Activated T-helper 1 cell treated with anti-CD3 and anti-CD28 coated beads, Interleukin-12 subunit alpha, Interleukin-12 subunit beta, Interleukin-2, Interleukin-4 antibody, amounts not matched to agents 30 ng/mL and 10 ng/mL and 1 ng/mL, durations not matched to agents 14 hours and 24 hours and 36 hours (primary cell): ENCODE measurements at regions not wholly inside any gene's neighbourhood (a gene's known extent, or its start where the extent isn't known, plus 50 kb on each side); places are given as distances from the start of the nearest gene placed in this dataset.

Source experiments
- DNase-seq: peaks from one replicate; pipeline ENCODE4 v3.0.0; 2021; ENCODE audit warnings: low spot score
- H3K27ac Mint-ChIP-seq: one replicate; pipeline ENCODE4 v1.8.0; 2021; ENCODE audit warnings: mild to moderate bottlenecking, mixed read lengths
- H3K27me3 Mint-ChIP-seq: one replicate; pipeline ENCODE4 v1.8.0; 2022; ENCODE audit warnings: mild to moderate bottlenecking, moderate library complexity, mixed read lengths; ENCODE audit not compliant: insufficient read depth
- H3K36me3 Mint-ChIP-seq: one replicate; pipeline ENCODE4 v1.8.0; 2021; ENCODE audit warnings: low read depth, mixed read lengths
- H3K4me1 Mint-ChIP-seq: one replicate; pipeline ENCODE4 v1.8.0; 2021; ENCODE audit warnings: low read depth, mixed read lengths
- H3K4me3 Mint-ChIP-seq: one replicate; pipeline ENCODE4 v1.8.0; 2021; ENCODE audit warnings: mild to moderate bottlenecking, moderate library complexity, mixed read lengths
- H3K9me3 Mint-ChIP-seq: one replicate; pipeline ENCODE4 v1.8.0; 2021; ENCODE audit warnings: mixed read lengths
- intact Hi-C: fragments of 100-400 bp; cut with micrococcal nuclease; formaldehyde crosslinking; loops from one replicate; pipeline ENCODE4 v1.15.1; 2024

DNA sequence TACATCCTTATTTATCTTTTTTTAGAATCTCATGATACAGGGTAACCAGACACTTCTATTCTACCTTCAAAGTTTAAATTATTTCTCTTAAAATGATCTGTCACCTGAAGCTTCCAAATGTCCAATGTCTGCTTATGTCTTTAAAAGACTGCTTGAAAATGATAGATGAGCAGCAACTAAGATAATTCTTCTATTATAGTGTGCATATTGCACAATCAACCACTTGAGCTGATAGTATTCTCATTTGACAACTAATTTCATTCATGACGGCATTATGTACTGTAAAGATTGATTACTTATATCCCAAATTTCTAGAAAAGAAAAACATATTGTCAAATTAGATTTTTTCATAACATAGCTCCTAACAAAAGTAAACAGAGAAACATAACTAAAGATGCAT lies 1478.2 kb upstream of the MIR17HG start:
- Mint-ChIP-seq H3K4me3 (no peak overlapping the region), H3K36me3 (no peaks in the 10 kb centered on the region), H3K27ac (no peak overlapping the region), H3K4me1 (no peaks in the 10 kb centered on the region), H3K9me3 (peaks cover 11% of the 10 kb centered on the region), H3K27me3 (no peaks in the 10 kb centered on the region)
- no peak for DNase-seq
- intact Hi-C loops = no loop called here

DNA sequence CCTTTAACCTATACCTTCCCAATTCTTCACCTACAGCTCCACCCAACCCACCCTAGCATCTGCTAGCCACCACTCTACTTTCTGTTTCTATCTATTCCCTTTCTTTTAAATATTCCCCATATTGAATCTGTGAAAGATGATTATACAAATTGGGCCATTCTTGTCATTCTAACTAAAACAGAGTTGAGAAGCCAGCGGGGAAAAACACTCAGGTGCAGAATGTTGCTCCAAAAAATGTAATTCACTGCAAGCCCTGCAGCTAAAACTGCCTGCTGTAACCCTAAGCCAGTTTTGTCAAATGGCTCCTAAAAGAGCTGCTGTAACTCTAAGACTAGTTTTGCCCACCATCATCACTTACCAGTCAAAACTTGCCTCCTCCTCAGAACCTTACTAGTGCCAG lies 1468.6 kb upstream of the MIR17HG start:
- Mint-ChIP-seq H3K27me3 (no peaks in the 10 kb centered on the region), H3K9me3 (peaks cover 9% of the 10 kb centered on the region), H3K36me3 (no peaks in the 10 kb centered on the region), H3K4me1 (no peaks in the 10 kb centered on the region), H3K27ac (no peak overlapping the region), H3K4me3 (no peak overlapping the region)
- intact Hi-C loops = no loop called here
- no peak for DNase-seq

GRCh38 chr13:89880201-89880600 lies 1467.3 kb upstream of the MIR17HG start:
- no peak overlapping the region for H3K4me3 Mint-ChIP-seq

GRCh38 chr13:89883893-89884448 lies 1463.5 kb upstream of the MIR17HG start:
- H3K9me3 Mint-ChIP-seq = peaks cover 12% of the 10 kb centered on the region
- DNase-seq = no peak
- intact Hi-C loops = no loop called here
- no peak overlapping the region for H3K4me3 Mint-ChIP-seq
- H3K4me1 Mint-ChIP-seq = no peaks in the 10 kb centered on the region
- H3K36me3 Mint-ChIP-seq = no peaks in the 10 kb centered on the region
- H3K27me3 Mint-ChIP-seq = no peaks in the 10 kb centered on the region
- H3K27ac Mint-ChIP-seq = no peak overlapping the region

More at GRCh38 chr13:89880201-89880600, 1467.3 kb upstream of the MIR17HG start:
- intact Hi-C loops = no loop called here
- no peaks in the 10 kb centered on the region for H3K36me3 Mint-ChIP-seq
- DNase-seq = no peak
- H3K27me3 Mint-ChIP-seq = no peaks in the 10 kb centered on the region
- H3K9me3 Mint-ChIP-seq = peaks cover 14% of the 10 kb centered on the region
- H3K27ac Mint-ChIP-seq = no peak overlapping the region
- H3K4me1 Mint-ChIP-seq = no peaks in the 10 kb centered on the region

GRCh38 chr13:89890806-89891205 lies 1456.7 kb upstream of the MIR17HG start:
- Mint-ChIP-seq H3K36me3 (no peaks in the 10 kb centered on the region), H3K27ac (no peak overlapping the region), H3K9me3 (peaks cover 8% of the 10 kb centered on the region), H3K4me1 (no peaks in the 10 kb centered on the region), H3K27me3 (no peaks in the 10 kb centered on the region), H3K4me3 (no peak overlapping the region)
- no peak for DNase-seq
- intact Hi-C loops = no loop called here

GRCh38 chr13:89891416-89891815 lies 1456.1 kb upstream of the MIR17HG start:
- Mint-ChIP-seq H3K4me3 (no peak overlapping the region), H3K27ac (no peak overlapping the region), H3K27me3 (no peaks in the 10 kb centered on the region), H3K4me1 (no peaks in the 10 kb centered on the region), H3K9me3 (peaks cover 8% of the 10 kb centered on the region), H3K36me3 (no peaks in the 10 kb centered on the region)
- intact Hi-C loops = no loop called here
- no peak for DNase-seq

DNA sequence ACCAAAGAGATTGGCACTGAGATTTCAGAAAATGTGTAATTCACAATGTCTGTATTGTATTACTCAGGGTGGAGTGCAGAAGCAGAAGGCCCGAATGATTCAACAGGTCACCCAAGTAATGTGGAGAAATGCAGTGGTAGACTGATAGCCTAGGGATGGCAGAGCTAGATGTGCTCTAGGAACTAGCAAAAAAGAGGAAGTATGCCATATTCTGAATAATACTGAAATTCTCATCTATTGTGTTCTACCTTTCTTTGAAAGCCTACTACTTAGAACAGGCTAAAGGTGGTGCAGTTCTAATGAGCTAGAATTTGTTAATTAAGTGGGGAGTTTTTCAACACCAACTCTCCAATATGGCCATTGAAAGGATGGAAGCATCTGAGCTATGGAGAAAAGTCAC lies 1449.8 kb upstream of the MIR17HG start:
- intact Hi-C loops = no loop called here
- no peak for DNase-seq
- Mint-ChIP-seq H3K27me3 (no peaks in the 10 kb centered on the region), H3K36me3 (no peaks in the 10 kb centered on the region), H3K4me3 (no peak overlapping the region), H3K9me3 (peaks cover 4% of the 10 kb centered on the region), H3K4me1 (no peaks in the 10 kb centered on the region), H3K27ac (no peak overlapping the region)

DNA sequence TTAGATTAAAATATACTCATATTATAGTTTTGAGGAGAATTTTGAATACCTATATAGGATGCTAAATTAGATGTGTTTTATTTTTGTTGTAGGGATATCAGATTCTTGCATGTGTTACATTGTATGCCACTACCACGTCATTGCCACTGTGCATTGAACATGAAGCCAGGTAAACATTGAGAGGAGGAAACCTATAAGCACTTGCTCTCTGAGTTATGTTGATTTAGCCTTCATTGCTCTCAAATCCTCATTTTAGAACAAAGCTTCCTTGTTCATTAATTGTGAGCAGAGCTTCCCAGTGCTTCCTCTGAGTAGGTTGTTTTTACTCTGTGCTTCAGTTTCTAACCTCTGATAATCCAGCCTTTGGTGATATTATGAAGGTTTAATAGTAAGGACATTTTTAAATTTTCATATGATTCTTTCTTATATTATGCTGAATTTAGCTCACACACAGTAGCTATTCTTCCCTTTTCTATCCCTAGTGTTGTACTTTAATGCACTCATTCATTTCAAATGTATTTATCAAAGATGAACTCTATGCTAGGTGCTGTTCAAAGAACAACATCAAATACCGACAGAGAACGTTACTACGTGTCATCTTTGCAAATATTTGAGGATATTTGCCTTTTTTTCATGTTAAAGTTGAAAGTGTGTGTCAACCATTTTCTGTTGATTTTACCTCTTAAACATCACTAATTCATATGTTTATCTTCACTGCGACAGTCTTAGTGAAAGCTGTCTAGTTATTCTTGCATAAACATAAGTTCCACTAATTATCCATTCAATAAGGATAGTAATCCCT lies 1448.0 kb upstream of the MIR17HG start:
- Mint-ChIP-seq H3K9me3 (peaks cover 4% of the 10 kb centered on the region), H3K27me3 (no peaks in the 10 kb centered on the region), H3K4me1 (no peaks in the 10 kb centered on the region), H3K27ac (no peak overlapping the region), H3K4me3 (no peak overlapping the region), H3K36me3 (no peaks in the 10 kb centered on the region)
- no peak for DNase-seq
- intact Hi-C loops = no loop called here

DNA sequence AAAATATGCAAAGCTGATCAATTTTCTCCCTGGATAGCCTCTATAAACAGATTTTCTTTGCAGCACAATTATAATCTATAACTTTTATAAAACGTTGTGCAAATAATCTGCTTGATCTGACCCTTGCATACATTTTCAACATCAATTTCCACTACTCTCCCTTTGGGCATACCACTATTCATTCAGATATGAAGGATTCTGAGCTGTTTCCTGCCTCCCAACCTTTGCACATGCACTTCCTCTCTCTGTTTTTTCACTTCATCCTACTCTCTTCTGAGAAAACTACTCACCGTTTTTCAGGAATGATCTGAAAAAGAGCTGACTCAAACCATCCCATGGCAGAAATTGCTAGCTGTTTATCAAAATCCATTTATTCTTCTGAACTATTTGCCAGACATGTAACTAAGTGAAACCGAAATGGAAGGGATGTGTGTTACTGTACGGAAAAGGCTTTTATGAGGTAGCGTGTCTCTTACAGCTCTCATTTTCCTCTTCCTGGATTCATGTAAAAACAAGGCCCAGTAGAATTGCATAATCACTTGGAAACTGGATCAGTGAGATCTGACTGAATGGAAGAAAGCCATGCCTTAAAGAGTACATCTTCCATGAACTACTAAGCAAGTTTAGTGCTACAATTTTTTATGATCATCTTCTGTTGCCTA lies 1447.3 kb upstream of the MIR17HG start:
- intact Hi-C loops = no loop called here
- Mint-ChIP-seq H3K27me3 (no peaks in the 10 kb centered on the region), H3K4me3 (no peak overlapping the region), H3K27ac (no peak overlapping the region), H3K36me3 (no peaks in the 10 kb centered on the region), H3K4me1 (no peaks in the 10 kb centered on the region), H3K9me3 (peaks cover 7% of the 10 kb centered on the region)
- no peak for DNase-seq

DNA sequence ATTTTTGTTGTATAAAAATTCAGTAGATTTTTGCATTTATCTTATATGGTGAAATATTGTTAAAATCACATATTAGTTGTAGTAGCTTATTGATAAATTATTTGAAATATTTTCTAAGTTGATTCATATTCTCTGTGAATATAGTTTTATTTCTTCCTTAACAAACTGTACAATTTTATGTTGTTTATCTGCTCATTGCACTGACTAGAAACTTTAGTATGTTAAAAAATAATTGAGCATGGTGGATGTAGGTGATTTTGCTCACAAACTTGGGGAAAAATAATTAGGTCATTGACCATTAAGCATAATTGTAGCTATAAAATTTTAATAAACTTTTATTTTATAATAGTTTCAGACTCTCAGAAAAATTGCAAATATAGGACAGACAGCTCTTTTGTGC lies 1445.3 kb upstream of the MIR17HG start:
- Mint-ChIP-seq H3K27ac (no peak overlapping the region), H3K36me3 (no peaks in the 10 kb centered on the region), H3K4me3 (no peak overlapping the region), H3K27me3 (no peaks in the 10 kb centered on the region), H3K4me1 (no peaks in the 10 kb centered on the region), H3K9me3 (peaks cover 7% of the 10 kb centered on the region)
- intact Hi-C loops = no loop called here
- DNase-seq = no peak

GRCh38 chr13:89903115-89903514 lies 1444.4 kb upstream of the MIR17HG start:
- Mint-ChIP-seq H3K27me3 (no peaks in the 10 kb centered on the region), H3K9me3 (peaks cover 7% of the 10 kb centered on the region), H3K27ac (no peak overlapping the region), H3K4me1 (no peaks in the 10 kb centered on the region), H3K4me3 (no peak overlapping the region), H3K36me3 (no peaks in the 10 kb centered on the region)
- intact Hi-C loops = no loop called here
- DNase-seq = no peak

- DNase-seq = no peak
- no peaks in the 10 kb centered on the region for H3K36me3 Mint-ChIP-seq
- H3K4me3 Mint-ChIP-seq = no peak overlapping the region
- H3K4me1 Mint-ChIP-seq = no peaks in the 10 kb centered on the region
- intact Hi-C loops = no loop called here
- H3K27ac Mint-ChIP-seq = no peak overlapping the region
- peaks cover 4% of the 10 kb centered on the region for H3K9me3 Mint-ChIP-seq
- no peaks in the 10 kb centered on the region for H3K27me3 Mint-ChIP-seq
Measured at GRCh38 chr13:89910166-89910565, 1437.3 kb upstream of the MIR17HG start.

DNA sequence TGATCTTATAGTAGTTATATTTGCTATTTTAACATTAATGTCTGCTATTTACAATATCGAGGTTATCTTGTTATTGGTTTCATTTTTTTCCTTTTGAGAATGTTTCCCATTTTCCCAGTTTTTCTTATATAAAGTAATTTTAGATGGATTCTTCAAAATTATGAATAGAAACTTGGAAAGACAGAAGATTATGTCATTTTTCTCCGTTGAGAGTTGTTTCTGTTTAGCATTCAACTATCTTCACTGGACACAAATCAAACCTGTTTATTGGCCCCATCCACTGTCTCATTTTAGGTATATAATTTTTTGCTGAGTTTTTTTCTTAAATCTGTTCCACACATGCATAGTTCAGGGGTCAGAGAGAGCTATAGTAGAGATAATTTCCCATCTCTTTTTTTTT lies 1430.9 kb upstream of the MIR17HG start:
- Mint-ChIP-seq H3K27ac (no peak overlapping the region), H3K4me3 (no peak overlapping the region), H3K27me3 (no peaks in the 10 kb centered on the region), H3K36me3 (no peaks in the 10 kb centered on the region), H3K9me3 (peaks cover 10% of the 10 kb centered on the region), H3K4me1 (no peaks in the 10 kb centered on the region)
- intact Hi-C loops = no loop called here
- no peak for DNase-seq
